HepG2 (cell line): ENCODE measurements at regions not wholly inside any gene's neighbourhood (a gene's known extent, or its start where the extent isn't known, plus 50 kb on each side); places are given as distances from the start of the nearest gene placed in this dataset.

Experiments
- ATAC-seq: fragments of 200-7000 bp; cut with Tn5 transposase; 3 replicates; pipeline ENCODE4 v1.9.1; 2020; ENCODE audit warnings: mild to moderate bottlenecking, moderate library complexity
- BruUV-seq: library from RNA; stranded (reverse); fragments of 400-500 nt; replicated peaks from 2 replicates; lab custom pipeline; 2021; lab: Mats Ljungman, UMichigan
- CTCF ChIA-PET: fragments of 300-600 bp; formaldehyde crosslinking; extraction: SDS; loops from one replicate; lab custom pipeline; 2021; ENCODE audit warnings: low total read pairs, inconsistent platforms, low intra/inter-chr PET ratio; lab: Yijun Ruan, JAX
- POLR2A ChIA-PET: fragments of 350-600 bp; sonication (Branson Sonifier 250); formaldehyde crosslinking; loops from one replicate; lab custom pipeline; 2020; ENCODE audit warnings: antibody characterized with exemption, inconsistent platforms; lab: Yijun Ruan, JAX
- DNase-seq: peaks from one replicate; pipeline ENCODE4 v3.0.0-alpha.2; 2015; ENCODE audit warnings: low spot score
- FAIRE-seq: peaks from 3 replicates; lab custom pipeline; 2011; peaks lifted over from hg19 to GRCh38; lab: Jason Lieb, UNC
- H2AFZ ChIP-seq: one replicate; pipeline ENCODE4 v1.6.1; 2011; ENCODE audit warnings: low read length, inconsistent platforms
- H3K27ac ChIP-seq: fragments of 300-600 bp; 3 replicates; pipeline ENCODE4 v1.8.0; 2011; ENCODE audit warnings: mixed run types, mild to moderate bottlenecking, mixed read lengths, low read length, inconsistent platforms; ENCODE audit not compliant: insufficient read depth; ENCODE audit errors: extremely low read length
- H3K27me3 ChIP-seq, 2 experiments: fragments of 200-600 bp in 1 of 2; 2 replicates in 1 of 2; 3 replicates in 1 of 2; pipeline versions ENCODE4 v1.6.0 to v1.8.0; 2011; ENCODE audit warnings: low read length in 2 of 2, mild to moderate bottlenecking in 2 of 2, moderate library complexity in 2 of 2, inconsistent platforms in 1 of 2; ENCODE audit not compliant: insufficient read depth in 2 of 2, control insufficient read depth in 1 of 2
- H3K36me3 ChIP-seq, 2 experiments: fragments of 200-600 bp in 1 of 2; replicated peaks in 1 of 2; 2 replicates in 1 of 2; 3 replicates in 1 of 2; pipeline versions ENCODE4 v1.5.1 to v1.8.0; 2011; ENCODE audit warnings: low read length in 2 of 2, inconsistent platforms in 1 of 2; ENCODE audit not compliant: insufficient read depth in 2 of 2, control insufficient read depth in 1 of 2
- H3K4me1 ChIP-seq: 2 replicates; pipeline ENCODE4 v1.5.1; 2012; ENCODE audit warnings: low read length, inconsistent platforms; ENCODE audit not compliant: insufficient read depth
- H3K4me2 ChIP-seq: 2 replicates; pipeline ENCODE4 v1.6.0; 2011; ENCODE audit warnings: low read depth, low read length, inconsistent platforms
- H3K4me3 ChIP-seq, 3 experiments: fragments of 200-600 bp in 1 of 3; sonication (generic), shearing (Covaris generic) in 1 of 3; replicated peaks in 1 of 3; 2 replicates each; pipeline ENCODE4 v1.5.1; 2011 to 2016; ENCODE audit warnings: low read length in 3 of 3, inconsistent platforms in 2 of 3, low read depth in 2 of 3, mild to moderate bottlenecking in 2 of 3, control low read depth in 1 of 3, mixed read lengths in 1 of 3; ENCODE audit not compliant: insufficient read depth in 1 of 3
- H3K79me2 ChIP-seq: one replicate; pipeline ENCODE4 v1.6.1; 2011; ENCODE audit warnings: low read length, inconsistent platforms; ENCODE audit not compliant: insufficient read depth
- H3K9ac ChIP-seq: 2 replicates; pipeline ENCODE4 v1.6.0; 2011; ENCODE audit warnings: mild to moderate bottlenecking, low read depth, low read length, inconsistent platforms; ENCODE audit not compliant: insufficient read depth
- H3K9me3 ChIP-seq: 2 replicates; pipeline ENCODE4 v1.5.1; 2012; ENCODE audit warnings: mild to moderate bottlenecking, low read length
- H4K20me1 ChIP-seq: 2 replicates; pipeline ENCODE4 v1.6.0; 2011; ENCODE audit warnings: inconsistent platforms, mild to moderate bottlenecking, low read length, moderate library complexity; ENCODE audit not compliant: insufficient read depth
- CREB1 ChIP-seq, 2 experiments: fragments of 450-650 bp in 1 of 2; IDR thresholded peaks; 2 replicates each; pipeline ENCODE4 v1.6.1; 2016 to 2017; ENCODE audit warnings: control low read depth in 1 of 2, mild to moderate bottlenecking in 1 of 2, missing compliant biosample characterization in 1 of 2, missing genetic modification characterization in 1 of 2
- EEA1 ChIP-seq: sonication (generic); formaldehyde crosslinking; IDR thresholded peaks from 2 replicates; pipeline ENCODE4 v1.5.1; 2020; ENCODE audit warnings: mild to moderate bottlenecking, missing genetic modification reagents, borderline replicate concordance
- FOXJ3 ChIP-seq: sonication (generic); formaldehyde crosslinking; IDR thresholded peaks from 2 replicates; pipeline ENCODE4 v1.4.0; 2020; ENCODE audit warnings: missing genetic modification reagents, mild to moderate bottlenecking, borderline replicate concordance
- KDM6A ChIP-seq: IDR thresholded peaks from 2 replicates; pipeline ENCODE4 v1.6.1; 2016; ENCODE audit warnings: low read depth
- KLF6 ChIP-seq: IDR thresholded peaks from 2 replicates; pipeline ENCODE4 v1.8.0; 2016; ENCODE audit warnings: missing biosample characterization, missing genetic modification reagents
- MAFG ChIP-seq: sonication (generic); formaldehyde crosslinking; IDR thresholded peaks from 2 replicates; pipeline ENCODE4 v1.5.1; 2020; ENCODE audit warnings: mild to moderate bottlenecking, missing genetic modification reagents
- PRDM4 ChIP-seq: sonication (generic); formaldehyde crosslinking; IDR thresholded peaks from 2 replicates; pipeline ENCODE4 v1.9.0; 2021; ENCODE audit warnings: missing genetic modification reagents, borderline replicate concordance
- TEAD3 ChIP-seq: optimal IDR thresholded peaks from 2 replicates; pipeline ENCODE3; 2016; ENCODE audit warnings: borderline replicate concordance
- ZBTB20 ChIP-seq: sonication (generic); formaldehyde crosslinking; IDR thresholded peaks from 2 replicates; pipeline ENCODE4 v1.8.1; 2023; ENCODE audit warnings: missing genetic modification reagents, low read depth, mild to moderate bottlenecking, borderline replicate concordance
- ZFP1 ChIP-seq: IDR thresholded peaks from 2 replicates; pipeline ENCODE4 v1.6.1; 2016
- ZNF329 ChIP-seq: sonication (generic); formaldehyde crosslinking; IDR thresholded peaks from 2 replicates; pipeline ENCODE4 v1.9.0; 2021; ENCODE audit warnings: low read depth, mild to moderate bottlenecking, missing genetic modification reagents
- ZNF564 ChIP-seq: sonication (generic); formaldehyde crosslinking; IDR thresholded peaks from 2 replicates; pipeline ENCODE4 v1.8.1; 2023; ENCODE audit warnings: mild to moderate bottlenecking, missing genetic modification reagents
- ZNF570 ChIP-seq: sonication (generic); formaldehyde crosslinking; IDR thresholded peaks from 2 replicates; pipeline ENCODE4 v1.4.0; 2020; ENCODE audit warnings: mild to moderate bottlenecking, missing genetic modification reagents, borderline replicate concordance
- ZNF816 ChIP-seq: sonication (generic); formaldehyde crosslinking; IDR thresholded peaks from 2 replicates; pipeline ENCODE4 v1.8.0; 2022; ENCODE audit warnings: missing genetic modification reagents, mild to moderate bottlenecking, borderline replicate concordance
- WGBS: methylation state at CpG from one replicate; pipeline ENCODE4 v1.1.6; 2017; ENCODE audit warnings: low lambda C conversion rate; 5-methylcytosine and 5-hydroxymethylcytosine counted together
- in situ Hi-C: cut with HindIII; loops from 2 replicates; pipeline ENCODE4 v1.10.0; 2017; ENCODE audit warnings: low pct_unique_long_range_greater_than_20kb; ENCODE audit not compliant: extremely low pct_ligation_motif_present
- intact Hi-C: fragments of 100-400 bp; cut with micrococcal nuclease; formaldehyde crosslinking; loops from one replicate; pipeline ENCODE4 v1.10.0; 2022; ENCODE audit not compliant: unreplicated experiment
- TF ChIP-seq, protein P1 (sequence below): sonication (generic); formaldehyde crosslinking; IDR thresholded peaks from 2 replicates; pipeline ENCODE4 v1.5.1; 2020; ENCODE audit warnings: missing genetic modification reagents, mild to moderate bottlenecking, borderline replicate concordance
- TF ChIP-seq, protein P2 (sequence below): sonication (generic); formaldehyde crosslinking; IDR thresholded peaks from 2 replicates; pipeline ENCODE4 v1.5.0; 2020; ENCODE audit warnings: mild to moderate bottlenecking, missing genetic modification reagents
- TF ChIP-seq, protein P3 (sequence below): sonication (generic); formaldehyde crosslinking; IDR thresholded peaks from 2 replicates; pipeline ENCODE4 v1.4.0; 2020; ENCODE audit warnings: missing genetic modification reagents

DNA sequence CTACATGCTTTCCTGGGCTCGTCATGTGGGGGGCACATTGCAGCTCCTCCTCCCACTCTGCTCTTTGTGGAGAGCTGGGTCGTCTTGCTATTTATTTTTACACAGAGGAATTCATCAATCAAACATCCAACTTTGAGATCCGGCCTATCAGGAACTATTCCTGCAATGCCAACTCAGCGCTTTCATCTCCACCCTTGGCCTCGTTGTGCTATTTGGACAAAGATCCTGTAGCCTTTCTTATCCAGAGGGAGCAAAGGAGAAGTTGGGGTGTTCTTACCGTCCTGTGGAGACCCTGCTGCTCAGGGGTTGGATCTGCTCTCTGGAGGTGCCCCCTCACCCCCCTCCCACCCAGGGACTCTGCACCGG is 92.1 kb downstream of the ASB1 start:
- Histone ChIP-seq H4K20me1 (no peaks in the 10 kb centered on the region), H3K4me1 (peaks cover 51% of the 10 kb centered on the region), H3K4me3 (peak overlapping the region in 2 of 3 experiments; percentile 12 to 49; a peak in 3 of 6 replicates), H3K4me2 (peak overlapping the region; percentile 80), H3K27ac (peak overlapping the region; percentile 38), H2AFZ (no peak overlapping the region), H3K79me2 (no peaks in the 10 kb centered on the region), H3K27me3 (no peaks in the 10 kb centered on the region), H3K9ac (0 out of 2 replicates have a peak overlapping the region, but pooled peaks have one; percentile 38), H3K36me3 (no peaks in the 10 kb centered on the region), H3K9me3 (peaks cover 6% of the 10 kb centered on the region; the same call in 1 of the 2 replicates)
- POLR2A ChIA-PET, result interaction anchor here (4.3 kb wide), 1 partner anchor 10 kb away, joined by 39 read pairs; no protein-coding TSS in a partner anchor
- in situ Hi-C loops (no loop called here), intact Hi-C loops (loop anchor here (1.0 kb wide), 1 partner anchor 41 kb away; no protein-coding TSS in a partner anchor)
- DNase-seq, result peak; percentile 56
- 54% methylated on average over 7 of the region's 7 CpGs for WGBS
- FAIRE-seq, result peak; percentile 42
- BruUV-seq, result no TSS peak
- no peak for ATAC-seq
- CTCF ChIA-PET, result interaction anchor here (0.7 kb wide), 1 partner anchor 10 kb away, joined by 3 read pairs; no protein-coding TSS in a partner anchor
- TF ChIP-seq KLF6 (no peak), KDM6A (CRISPR knock-in tag) (no peak), TEAD3 (CRISPR knock-in tag) (peak; percentile 13), ZNF329 (no peak), CREB1 (IDR thresholded peaks at IDR 0.05) (no peak), CREB1 (CRISPR knock-in tag; IDR thresholded peaks at IDR 0.05) (no peak), ZFP1 (CRISPR knock-in tag) (no peak), FOXJ3 (CRISPR knock-in tag) (no peak), EEA1 (no peak), ZBTB20 (no peak), ZNF816 (no peak), ZNF570 (CRISPR knock-in tag) (no peak), ZNF564 (CRISPR knock-in tag) (no peak), PRDM4 (no peak), MAFG (CRISPR knock-in tag) (peak; percentile 66)
- TF ChIP-seq, protein P1, sequence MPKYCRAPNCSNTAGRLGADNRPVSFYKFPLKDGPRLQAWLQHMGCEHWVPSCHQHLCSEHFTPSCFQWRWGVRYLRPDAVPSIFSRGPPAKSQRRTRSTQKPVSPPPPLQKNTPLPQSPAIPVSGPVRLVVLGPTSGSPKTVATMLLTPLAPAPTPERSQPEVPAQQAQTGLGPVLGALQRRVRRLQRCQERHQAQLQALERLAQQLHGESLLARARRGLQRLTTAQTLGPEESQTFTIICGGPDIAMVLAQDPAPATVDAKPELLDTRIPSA (CRISPR knock-in tag), result no peak
- TF ChIP-seq, protein P2, sequence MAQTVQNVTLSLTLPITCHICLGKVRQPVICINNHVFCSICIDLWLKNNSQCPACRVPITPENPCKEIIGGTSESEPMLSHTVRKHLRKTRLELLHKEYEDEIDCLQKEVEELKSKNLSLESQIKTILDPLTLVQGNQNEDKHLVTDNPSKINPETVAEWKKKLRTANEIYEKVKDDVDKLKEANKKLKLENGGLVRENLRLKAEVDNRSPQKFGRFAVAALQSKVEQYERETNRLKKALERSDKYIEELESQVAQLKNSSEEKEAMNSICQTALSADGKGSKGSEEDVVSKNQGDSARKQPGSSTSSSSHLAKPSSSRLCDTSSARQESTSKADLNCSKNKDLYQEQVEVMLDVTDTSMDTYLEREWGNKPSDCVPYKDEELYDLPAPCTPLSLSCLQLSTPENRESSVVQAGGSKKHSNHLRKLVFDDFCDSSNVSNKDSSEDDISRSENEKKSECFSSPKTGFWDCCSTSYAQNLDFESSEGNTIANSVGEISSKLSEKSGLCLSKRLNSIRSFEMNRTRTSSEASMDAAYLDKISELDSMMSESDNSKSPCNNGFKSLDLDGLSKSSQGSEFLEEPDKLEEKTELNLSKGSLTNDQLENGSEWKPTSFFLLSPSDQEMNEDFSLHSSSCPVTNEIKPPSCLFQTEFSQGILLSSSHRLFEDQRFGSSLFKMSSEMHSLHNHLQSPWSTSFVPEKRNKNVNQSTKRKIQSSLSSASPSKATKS (CRISPR knock-in tag), result no peak
- TF ChIP-seq, protein P3, sequence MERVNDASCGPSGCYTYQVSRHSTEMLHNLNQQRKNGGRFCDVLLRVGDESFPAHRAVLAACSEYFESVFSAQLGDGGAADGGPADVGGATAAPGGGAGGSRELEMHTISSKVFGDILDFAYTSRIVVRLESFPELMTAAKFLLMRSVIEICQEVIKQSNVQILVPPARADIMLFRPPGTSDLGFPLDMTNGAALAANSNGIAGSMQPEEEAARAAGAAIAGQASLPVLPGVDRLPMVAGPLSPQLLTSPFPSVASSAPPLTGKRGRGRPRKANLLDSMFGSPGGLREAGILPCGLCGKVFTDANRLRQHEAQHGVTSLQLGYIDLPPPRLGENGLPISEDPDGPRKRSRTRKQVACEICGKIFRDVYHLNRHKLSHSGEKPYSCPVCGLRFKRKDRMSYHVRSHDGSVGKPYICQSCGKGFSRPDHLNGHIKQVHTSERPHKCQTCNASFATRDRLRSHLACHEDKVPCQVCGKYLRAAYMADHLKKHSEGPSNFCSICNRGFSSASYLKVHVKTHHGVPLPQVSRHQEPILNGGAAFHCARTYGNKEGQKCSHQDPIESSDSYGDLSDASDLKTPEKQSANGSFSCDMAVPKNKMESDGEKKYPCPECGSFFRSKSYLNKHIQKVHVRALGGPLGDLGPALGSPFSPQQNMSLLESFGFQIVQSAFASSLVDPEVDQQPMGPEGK (CRISPR knock-in tag), result peak; percentile 35; the same call in 1 of the 2 replicates
